ENCODE measurements at regions not wholly inside any gene's neighbourhood (a gene's known extent, or its start where the extent isn't known, plus 50 kb on each side); places are given as distances from the start of the nearest gene placed in this dataset.

GRCh38 chrX:122913134-122913533 is 270.9 kb upstream of the GRIA3 start:
- no TSS peak for BruUV-seq (replicated peaks)
- ChIA-PET CTCF (no interaction called here), POLR2A (interaction anchor here (0.6 kb wide), 1 partner anchor 18 kb away, joined by 4 read pairs; no protein-coding TSS in a partner anchor)

DNA sequence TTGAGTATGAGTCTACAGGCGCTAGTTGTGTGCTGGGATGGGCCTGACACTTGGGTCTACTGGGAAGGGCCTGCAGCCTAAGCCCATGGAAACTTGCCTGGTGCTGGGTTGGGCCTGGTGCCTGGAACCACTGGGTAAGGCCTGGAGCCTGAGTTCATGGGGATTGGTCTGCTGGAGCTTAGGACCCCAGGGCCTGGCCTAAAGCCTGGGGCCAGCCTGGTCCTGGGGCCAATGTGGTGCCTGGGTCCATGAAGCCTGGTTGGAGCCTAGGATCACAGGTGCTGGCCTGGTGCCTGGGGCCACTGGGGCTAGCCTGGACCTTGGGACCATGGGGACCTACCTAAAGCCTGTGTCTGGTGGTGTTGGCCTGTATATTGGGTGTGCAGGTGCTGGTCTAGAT is 270.3 kb upstream of the GRIA3 start:
- no peak overlapping the region for H3K4me3 Mint-ChIP-seq (ENCODE audit: unreplicated experiment)
- H3K27me3 Mint-ChIP-seq (ENCODE audit: insufficient read depth, unreplicated experiment) = no peaks in the 10 kb centered on the region
- intact Hi-C loops (cut with micrococcal nuclease) = no loop called here
- CTCF ChIA-PET = no interaction called here
- POLR2A ChIA-PET = interaction anchor here (0.6 kb wide), 1 partner anchor 19 kb away, joined by 4 read pairs; no protein-coding TSS in a partner anchor
- no peaks in the 10 kb centered on the region for H3K36me3 Mint-ChIP-seq (ENCODE audit: insufficient read depth, unreplicated experiment)
- TF ChIP-seq, protein P1, sequence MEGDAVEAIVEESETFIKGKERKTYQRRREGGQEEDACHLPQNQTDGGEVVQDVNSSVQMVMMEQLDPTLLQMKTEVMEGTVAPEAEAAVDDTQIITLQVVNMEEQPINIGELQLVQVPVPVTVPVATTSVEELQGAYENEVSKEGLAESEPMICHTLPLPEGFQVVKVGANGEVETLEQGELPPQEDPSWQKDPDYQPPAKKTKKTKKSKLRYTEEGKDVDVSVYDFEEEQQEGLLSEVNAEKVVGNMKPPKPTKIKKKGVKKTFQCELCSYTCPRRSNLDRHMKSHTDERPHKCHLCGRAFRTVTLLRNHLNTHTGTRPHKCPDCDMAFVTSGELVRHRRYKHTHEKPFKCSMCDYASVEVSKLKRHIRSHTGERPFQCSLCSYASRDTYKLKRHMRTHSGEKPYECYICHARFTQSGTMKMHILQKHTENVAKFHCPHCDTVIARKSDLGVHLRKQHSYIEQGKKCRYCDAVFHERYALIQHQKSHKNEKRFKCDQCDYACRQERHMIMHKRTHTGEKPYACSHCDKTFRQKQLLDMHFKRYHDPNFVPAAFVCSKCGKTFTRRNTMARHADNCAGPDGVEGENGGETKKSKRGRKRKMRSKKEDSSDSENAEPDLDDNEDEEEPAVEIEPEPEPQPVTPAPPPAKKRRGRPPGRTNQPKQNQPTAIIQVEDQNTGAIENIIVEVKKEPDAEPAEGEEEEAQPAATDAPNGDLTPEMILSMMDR (IDR thresholded peaks at IDR 0.05; ENCODE audit: unreplicated experiment) = no peak
- DNase-seq (ENCODE audit: unreplicated experiment) = no peak
- H3K4me1 Mint-ChIP-seq (ENCODE audit: insufficient read depth, unreplicated experiment) = no peaks in the 10 kb centered on the region
- no peak overlapping the region for H3K27ac Mint-ChIP-seq (ENCODE audit: low read depth, unreplicated experiment)
- no TSS peak for BruUV-seq (replicated peaks)
- H3K9me3 Mint-ChIP-seq (ENCODE audit: unreplicated experiment) = peaks cover 31% of the 10 kb centered on the region

More at GRCh38 chrX:122913134-122913533, 270.9 kb upstream of the GRIA3 start:
- Mint-ChIP-seq H3K27me3 (ENCODE audit: insufficient read depth, unreplicated experiment) (no peaks in the 10 kb centered on the region), H3K36me3 (ENCODE audit: insufficient read depth, unreplicated experiment) (no peaks in the 10 kb centered on the region), H3K4me3 (ENCODE audit: unreplicated experiment) (no peak overlapping the region), H3K4me1 (ENCODE audit: insufficient read depth, unreplicated experiment) (no peaks in the 10 kb centered on the region), H3K9me3 (ENCODE audit: unreplicated experiment) (peaks cover 31% of the 10 kb centered on the region), H3K27ac (ENCODE audit: low read depth, unreplicated experiment) (no peak overlapping the region)
- intact Hi-C loops (cut with micrococcal nuclease) = no loop called here
- TF ChIP-seq, protein P1 (IDR thresholded peaks at IDR 0.05; ENCODE audit: unreplicated experiment) = no peak
- DNase-seq (ENCODE audit: unreplicated experiment) = no peak

DNA sequence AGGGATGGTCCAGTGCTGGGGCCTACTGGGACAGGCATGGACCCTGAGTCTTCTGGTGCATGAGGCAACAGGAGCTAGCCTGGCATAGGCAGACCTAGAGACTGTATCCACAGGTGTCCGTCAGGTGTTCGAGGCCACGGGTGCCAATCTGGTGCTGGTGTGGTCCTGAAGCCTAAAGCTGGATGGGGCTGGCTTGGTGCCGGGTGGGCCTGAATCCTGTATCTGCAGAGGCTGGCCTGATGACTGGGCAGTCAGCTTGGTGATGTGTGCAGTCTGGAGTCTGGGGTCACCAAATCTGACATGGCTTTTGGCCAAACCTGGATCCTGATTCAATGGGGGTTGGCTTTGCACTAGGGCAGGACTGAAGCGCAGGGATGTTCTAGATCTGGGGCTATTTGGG is 269.8 kb upstream of the GRIA3 start:
- no peak for DNase-seq (ENCODE audit: unreplicated experiment)
- no peak overlapping the region for H3K27ac Mint-ChIP-seq (ENCODE audit: low read depth, unreplicated experiment)
- no peaks in the 10 kb centered on the region for H3K4me1 Mint-ChIP-seq (ENCODE audit: insufficient read depth, unreplicated experiment)
- POLR2A ChIA-PET = no interaction called here
- H3K4me3 Mint-ChIP-seq (ENCODE audit: unreplicated experiment) = no peak overlapping the region
- no peaks in the 10 kb centered on the region for H3K27me3 Mint-ChIP-seq (ENCODE audit: insufficient read depth, unreplicated experiment)
- no TSS peak for BruUV-seq (replicated peaks)
- TF ChIP-seq, protein P1 (IDR thresholded peaks at IDR 0.05; ENCODE audit: unreplicated experiment) = no peak
- CTCF ChIA-PET = no interaction called here
- H3K36me3 Mint-ChIP-seq (ENCODE audit: insufficient read depth, unreplicated experiment) = no peaks in the 10 kb centered on the region
- peaks cover 31% of the 10 kb centered on the region for H3K9me3 Mint-ChIP-seq (ENCODE audit: unreplicated experiment)
- intact Hi-C loops (cut with micrococcal nuclease) = no loop called here

- H3K4me1 Mint-ChIP-seq (ENCODE audit: insufficient read depth, unreplicated experiment) = no peaks in the 10 kb centered on the region
- intact Hi-C loops (cut with micrococcal nuclease) = no loop called here
- H3K27me3 Mint-ChIP-seq (ENCODE audit: insufficient read depth, unreplicated experiment) = no peaks in the 10 kb centered on the region
- peaks cover 12% of the 10 kb centered on the region for H3K9me3 Mint-ChIP-seq (ENCODE audit: unreplicated experiment)
- ChIA-PET POLR2A (no interaction called here), CTCF (interaction anchor here (0.6 kb wide), 1 partner anchor 951 kb away, joined by 6 read pairs; no protein-coding TSS in a partner anchor)
- no TSS peak for BruUV-seq (replicated peaks)
- H3K36me3 Mint-ChIP-seq (ENCODE audit: insufficient read depth, unreplicated experiment) = no peaks in the 10 kb centered on the region
- TF ChIP-seq, protein P1 (IDR thresholded peaks at IDR 0.05; ENCODE audit: unreplicated experiment) = no peak
- H3K4me3 Mint-ChIP-seq (ENCODE audit: unreplicated experiment) = no peak overlapping the region
- no peak overlapping the region for H3K27ac Mint-ChIP-seq (ENCODE audit: low read depth, unreplicated experiment)
- DNase-seq (ENCODE audit: unreplicated experiment) = no peak
These were observed 249.9 kb upstream of the GRIA3 start for GRCh38 chrX:122934131-122934530.
